Parathyroid adenoma (tissue), 2 donors: ENCODE measurements at regions not wholly inside any gene's neighbourhood (a gene's known extent, or its start where the extent isn't known, plus 50 kb on each side); places are given as distances from the start of the nearest gene placed in this dataset.

Experiments used
- H2AFZ ChIP-seq: fragments of 300-600 bp; sonication (generic); one replicate; pipeline ENCODE4 v1.7.0; 2017; ENCODE audit warnings: antibody characterized with exemption, mild to moderate bottlenecking
- H3K27ac ChIP-seq: fragments of 300-600 bp; sonication (generic); one replicate; pipeline ENCODE4 v1.7.0; 2017
- H3K27me3 ChIP-seq: fragments of 300-600 bp; sonication (generic); one replicate; pipeline ENCODE4 v1.7.0; 2017; ENCODE audit warnings: low read length; ENCODE audit not compliant: control insufficient read depth, insufficient read depth
- H3K36me3 ChIP-seq: fragments of 300-600 bp; sonication (generic); one replicate; pipeline ENCODE4 v1.7.0; 2017; ENCODE audit warnings: low read length; ENCODE audit not compliant: control insufficient read depth, insufficient read depth
- H3K4me1 ChIP-seq: fragments of 300-600 bp; sonication (generic); one replicate; pipeline ENCODE4 v1.7.0; 2017; ENCODE audit warnings: control low read depth
- H3K4me2 ChIP-seq: fragments of 300-600 bp; sonication (generic); one replicate; pipeline ENCODE4 v1.7.0; 2017; ENCODE audit warnings: low read length
- H3K4me3 ChIP-seq: fragments of 300-600 bp; sonication (generic); one replicate; pipeline ENCODE4 v1.7.0; 2017; ENCODE audit warnings: low read depth, low read length
- H3K79me2 ChIP-seq: fragments of 300-600 bp; sonication (generic); one replicate; pipeline ENCODE4 v1.7.0; 2017; ENCODE audit warnings: control low read depth
- H3K9ac ChIP-seq: fragments of 300-600 bp; sonication (generic); one replicate; pipeline ENCODE4 v1.7.0; 2017; ENCODE audit warnings: mild to moderate bottlenecking
- H3K9me3 ChIP-seq: fragments of 300-600 bp; sonication (generic); one replicate; pipeline ENCODE4 v1.7.0; 2017; ENCODE audit warnings: low read length; ENCODE audit not compliant: control insufficient read depth
- TF ChIP-seq, protein P1 (sequence below): fragments of 300-600 bp; sonication (generic); IDR thresholded peaks from one replicate; pipeline ENCODE4 v1.7.0; 2017; ENCODE audit warnings: antibody characterized with exemption, mild to moderate bottlenecking
- donor health status: primary hyperparathyroidism.

DNA sequence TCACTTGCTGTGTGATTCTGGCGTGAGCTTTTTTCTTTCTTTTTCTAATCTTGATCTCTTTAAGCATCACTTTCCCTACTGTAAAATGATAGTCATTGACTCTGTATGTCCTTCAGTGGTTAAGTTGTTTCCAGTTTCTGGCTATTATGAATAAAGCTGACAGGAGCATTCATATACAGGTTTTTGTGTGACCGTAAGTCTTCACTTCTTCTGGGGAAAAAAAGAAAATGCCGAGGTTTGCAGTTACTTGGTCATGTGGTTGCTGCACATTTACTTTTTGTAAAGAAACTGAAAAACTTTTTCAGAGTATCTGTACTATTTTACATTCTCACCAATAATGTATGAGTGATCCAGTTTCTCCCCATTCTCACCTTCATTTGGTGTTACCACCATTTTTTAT, 247.4 kb upstream of the RBMS3 start:
- Histone ChIP-seq H3K9me3 (no peaks in the 10 kb centered on the region), H3K27me3 (no peaks in the 10 kb centered on the region), H3K4me3 (no peak overlapping the region), H3K4me1 (no peaks in the 10 kb centered on the region), H2AFZ (no peak overlapping the region), H3K27ac (no peak overlapping the region), H3K79me2 (no peaks in the 10 kb centered on the region), H3K9ac (no peak overlapping the region), H3K4me2 (no peak overlapping the region), H3K36me3 (no peaks in the 10 kb centered on the region)
- TF ChIP-seq, protein P1, sequence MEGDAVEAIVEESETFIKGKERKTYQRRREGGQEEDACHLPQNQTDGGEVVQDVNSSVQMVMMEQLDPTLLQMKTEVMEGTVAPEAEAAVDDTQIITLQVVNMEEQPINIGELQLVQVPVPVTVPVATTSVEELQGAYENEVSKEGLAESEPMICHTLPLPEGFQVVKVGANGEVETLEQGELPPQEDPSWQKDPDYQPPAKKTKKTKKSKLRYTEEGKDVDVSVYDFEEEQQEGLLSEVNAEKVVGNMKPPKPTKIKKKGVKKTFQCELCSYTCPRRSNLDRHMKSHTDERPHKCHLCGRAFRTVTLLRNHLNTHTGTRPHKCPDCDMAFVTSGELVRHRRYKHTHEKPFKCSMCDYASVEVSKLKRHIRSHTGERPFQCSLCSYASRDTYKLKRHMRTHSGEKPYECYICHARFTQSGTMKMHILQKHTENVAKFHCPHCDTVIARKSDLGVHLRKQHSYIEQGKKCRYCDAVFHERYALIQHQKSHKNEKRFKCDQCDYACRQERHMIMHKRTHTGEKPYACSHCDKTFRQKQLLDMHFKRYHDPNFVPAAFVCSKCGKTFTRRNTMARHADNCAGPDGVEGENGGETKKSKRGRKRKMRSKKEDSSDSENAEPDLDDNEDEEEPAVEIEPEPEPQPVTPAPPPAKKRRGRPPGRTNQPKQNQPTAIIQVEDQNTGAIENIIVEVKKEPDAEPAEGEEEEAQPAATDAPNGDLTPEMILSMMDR = no peak

DNA sequence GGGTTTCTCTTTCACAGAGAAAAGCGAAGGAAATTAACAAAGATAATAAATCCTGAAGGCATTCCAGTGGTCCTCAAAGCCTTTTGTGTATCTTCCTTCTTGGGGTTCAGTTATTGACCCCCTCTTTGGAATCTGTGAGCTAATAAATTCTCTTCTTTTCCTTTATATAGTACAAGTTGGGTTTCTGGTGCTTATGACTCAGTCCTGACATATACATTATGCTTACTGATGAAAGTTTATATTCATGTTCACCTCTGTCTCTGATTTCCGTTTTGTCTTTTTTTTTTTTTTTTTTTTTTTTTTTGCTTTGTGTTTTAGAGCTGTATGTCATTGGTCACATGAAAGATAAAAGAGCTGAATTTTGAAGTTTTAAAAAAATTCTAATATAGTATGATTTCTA, 230.7 kb upstream of the RBMS3 start:
- Histone ChIP-seq H3K4me2 (no peak overlapping the region), H3K79me2 (no peaks in the 10 kb centered on the region), H3K36me3 (no peaks in the 10 kb centered on the region), H3K9me3 (no peaks in the 10 kb centered on the region), H3K27me3 (no peaks in the 10 kb centered on the region), H3K4me1 (no peaks in the 10 kb centered on the region), H3K4me3 (no peak overlapping the region), H3K27ac (no peak overlapping the region), H3K9ac (no peak overlapping the region), H2AFZ (no peak overlapping the region)
- TF ChIP-seq, protein P1 = no peak

DNA sequence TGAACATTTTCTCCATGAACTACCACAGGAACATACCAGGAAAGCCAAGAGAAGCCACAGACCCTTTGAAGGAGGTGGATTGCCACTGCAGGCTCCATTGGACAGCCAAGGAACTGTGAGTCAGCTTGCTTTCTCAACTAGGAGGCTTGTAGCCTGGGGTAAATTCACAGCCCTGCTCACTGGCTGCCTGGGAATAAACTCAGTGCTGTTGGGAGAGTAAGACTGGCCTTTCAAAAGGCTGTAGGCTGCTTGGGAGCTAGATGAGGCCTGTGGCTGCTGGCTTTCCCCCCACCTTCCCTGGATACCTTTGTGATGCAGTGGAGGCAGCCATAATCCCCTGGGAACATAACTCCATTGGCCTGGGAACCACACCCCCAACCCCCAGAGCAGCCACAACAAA, 223.5 kb upstream of the RBMS3 start:
- Histone ChIP-seq H3K4me3 (no peak overlapping the region), H3K27ac (no peak overlapping the region), H3K27me3 (no peaks in the 10 kb centered on the region), H2AFZ (no peak overlapping the region), H3K4me1 (no peaks in the 10 kb centered on the region), H3K9me3 (no peaks in the 10 kb centered on the region), H3K4me2 (no peak overlapping the region), H3K79me2 (no peaks in the 10 kb centered on the region), H3K36me3 (no peaks in the 10 kb centered on the region), H3K9ac (no peak overlapping the region)
- TF ChIP-seq, protein P1 = no peak

DNA sequence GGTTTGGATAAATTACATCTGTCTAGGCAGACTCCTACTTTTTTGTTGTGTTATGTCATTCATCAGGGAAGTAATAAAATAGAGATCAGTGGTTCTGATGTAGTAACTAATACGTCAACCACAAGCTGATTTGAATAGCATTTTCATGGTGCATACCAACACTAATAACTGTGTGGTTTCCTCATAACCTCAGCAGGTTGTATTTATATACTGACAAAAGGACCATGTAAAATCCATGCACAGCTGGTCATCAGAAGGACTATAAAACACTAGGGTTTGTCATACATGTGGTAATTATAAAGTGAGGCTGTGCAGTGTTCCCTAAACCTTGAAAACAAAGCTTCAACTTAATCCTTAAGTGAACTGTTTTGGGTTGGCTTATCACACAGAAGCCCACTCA, 216.8 kb upstream of the RBMS3 start:
- H3K9me3 ChIP-seq = no peaks in the 10 kb centered on the region
- H3K79me2 ChIP-seq = no peaks in the 10 kb centered on the region
- no peak overlapping the region for H3K27ac ChIP-seq
- TF ChIP-seq, protein P1 = no peak
- no peaks in the 10 kb centered on the region for H3K4me1 ChIP-seq
- no peak overlapping the region for H3K9ac ChIP-seq
- H2AFZ ChIP-seq = no peak overlapping the region
- H3K4me3 ChIP-seq = no peak overlapping the region
- no peak overlapping the region for H3K4me2 ChIP-seq
- no peaks in the 10 kb centered on the region for H3K36me3 ChIP-seq
- H3K27me3 ChIP-seq = no peaks in the 10 kb centered on the region

DNA sequence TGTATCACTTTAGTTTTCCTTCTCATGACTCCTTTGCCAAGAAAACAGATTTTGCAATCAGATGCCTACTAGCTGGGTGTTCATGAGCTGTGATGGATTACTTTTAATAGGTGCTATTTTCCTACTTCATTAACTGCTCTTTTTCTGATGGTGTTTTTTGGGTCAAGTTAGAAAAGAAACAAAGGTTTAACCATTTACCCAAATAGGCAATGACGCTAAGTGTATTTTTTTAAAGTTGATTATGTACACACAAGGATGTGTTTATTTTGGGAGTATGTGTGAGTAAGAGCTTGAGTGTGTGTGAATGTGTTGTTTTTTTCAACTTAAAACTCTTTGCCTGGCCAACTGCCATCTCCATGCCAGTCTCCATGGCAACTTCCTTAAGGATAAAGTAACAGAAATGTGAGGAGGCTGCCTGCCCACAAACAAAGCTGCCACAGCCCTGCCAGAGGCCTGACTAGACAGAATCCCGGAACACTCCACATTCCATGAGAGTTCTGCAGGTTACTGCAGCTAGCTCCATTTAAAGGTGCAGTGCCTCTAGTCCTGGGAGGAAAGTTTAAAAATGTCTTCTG, 215.6 kb upstream of the RBMS3 start:
- Histone ChIP-seq H3K4me3 (no peak overlapping the region), H3K9me3 (no peaks in the 10 kb centered on the region), H3K4me2 (no peak overlapping the region), H3K4me1 (no peaks in the 10 kb centered on the region), H3K79me2 (no peaks in the 10 kb centered on the region), H2AFZ (no peak overlapping the region), H3K27me3 (no peaks in the 10 kb centered on the region), H3K9ac (no peak overlapping the region), H3K36me3 (no peaks in the 10 kb centered on the region), H3K27ac (no peak overlapping the region)
- TF ChIP-seq, protein P1 = no peak
